AG04449 (cell line): ENCODE measurements at regions not wholly inside any gene's neighbourhood (a gene's known extent, or its start where the extent isn't known, plus 50 kb on each side); places are given as distances from the start of the nearest gene placed in this dataset.

Experiments used
- CTCF ChIA-PET: fragments of 350-600 bp; formaldehyde crosslinking; extraction: SDS; loops from one replicate; lab custom pipeline; 2021; ENCODE audit warnings: antibody characterized with exemption; lab: Yijun Ruan, JAX
- POLR2A ChIA-PET: fragments of 400-600, 350-600 bp; formaldehyde crosslinking; extraction: SDS; loops from one replicate; lab custom pipeline; 2020; ENCODE audit warnings: antibody characterized with exemption, inconsistent platforms; lab: Yijun Ruan, JAX
- DNase-seq: peaks from one replicate; pipeline ENCODE4 v3.0.0-alpha.2; 2010; ENCODE audit warnings: low read depth, low spot score
- H3K4me3 ChIP-seq: 2 replicates; pipeline ENCODE4 v1.5.1; 2011; ENCODE audit warnings: low read depth, mild to moderate bottlenecking, control low read depth, low read length
- CTCF ChIP-seq: IDR thresholded peaks from one replicate; pipeline ENCODE4 v1.5.1; 2011; ENCODE audit warnings: mild to moderate bottlenecking, moderate library complexity, low read length, control low read depth, inconsistent platforms; ENCODE audit not compliant: insufficient read depth; ENCODE audit errors: missing control alignments

DNA sequence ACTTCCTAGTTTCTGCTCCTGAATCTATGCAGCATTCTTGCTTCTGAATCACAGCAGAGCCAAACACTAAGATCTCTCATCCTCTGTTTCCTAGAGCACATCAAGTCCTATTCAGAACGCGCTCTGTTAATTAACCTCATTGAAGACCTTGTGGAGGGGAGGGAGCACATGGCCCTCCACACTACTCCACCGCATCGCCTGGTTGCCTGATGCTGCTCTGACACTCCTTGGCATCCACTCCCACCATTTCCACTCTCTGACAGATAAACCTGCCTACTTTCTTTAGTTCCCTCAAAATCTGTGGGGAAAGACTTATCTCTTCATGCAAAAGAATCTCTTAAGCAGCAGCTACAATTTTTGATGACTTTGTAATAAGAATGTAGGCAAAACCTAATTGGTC lies 802.3 kb upstream of the GYPC start:
- POLR2A ChIA-PET, result no interaction called here
- no peak for TF ChIP-seq CTCF
- no peak for DNase-seq
- CTCF ChIA-PET, result no interaction called here
- no peak overlapping the region for H3K4me3 ChIP-seq

- TF ChIP-seq CTCF, result no peak
- no peak for DNase-seq
- no peak overlapping the region for H3K4me3 ChIP-seq
- ChIA-PET POLR2A (no interaction called here), CTCF (no interaction called here)
These were observed 800.8 kb upstream of the GYPC start for GRCh38 chr2:125855204-125855603.

DNA sequence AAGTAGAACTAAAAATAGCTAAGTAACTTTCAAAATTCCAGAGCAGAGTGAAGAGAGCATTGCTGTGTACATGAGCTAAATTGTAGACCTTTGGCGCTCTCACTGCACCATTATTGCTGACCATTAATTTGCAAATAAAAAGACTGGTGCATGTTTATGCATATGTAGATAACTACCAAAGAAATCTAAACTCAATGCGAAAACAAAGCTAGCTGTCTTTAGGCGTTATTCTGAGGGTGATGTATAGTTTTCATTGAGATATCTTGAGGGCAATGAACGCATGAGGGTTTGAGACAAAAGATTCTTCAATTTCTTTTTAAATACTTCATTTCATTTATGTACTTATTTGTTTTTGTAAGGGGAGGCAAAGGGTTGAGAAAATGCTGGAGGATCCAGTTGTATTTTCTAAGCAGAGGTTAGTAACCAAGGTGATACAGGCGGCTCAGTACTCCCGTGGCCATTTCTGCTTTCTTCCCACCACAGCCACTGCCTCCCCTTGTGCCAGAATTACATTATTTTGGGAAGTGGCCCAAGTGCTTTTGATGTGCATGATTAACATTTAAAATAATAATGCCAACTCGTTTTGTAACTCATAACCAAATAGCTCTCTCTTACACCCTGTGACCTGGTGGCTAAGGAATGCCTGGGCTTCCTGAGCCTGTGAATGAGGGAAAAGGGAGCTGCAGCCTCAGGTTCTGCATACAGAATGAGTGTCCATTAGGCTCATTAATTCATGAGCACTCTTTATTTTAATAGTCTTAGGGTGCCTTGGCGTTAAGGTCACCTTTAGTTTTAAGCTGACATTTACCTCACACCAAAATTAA lies 797.8 kb upstream of the GYPC start:
- POLR2A ChIA-PET, result no interaction called here
- no peak for DNase-seq
- H3K4me3 ChIP-seq, result no peak overlapping the region
- CTCF ChIA-PET, result no interaction called here
- TF ChIP-seq CTCF, result no peak

DNA sequence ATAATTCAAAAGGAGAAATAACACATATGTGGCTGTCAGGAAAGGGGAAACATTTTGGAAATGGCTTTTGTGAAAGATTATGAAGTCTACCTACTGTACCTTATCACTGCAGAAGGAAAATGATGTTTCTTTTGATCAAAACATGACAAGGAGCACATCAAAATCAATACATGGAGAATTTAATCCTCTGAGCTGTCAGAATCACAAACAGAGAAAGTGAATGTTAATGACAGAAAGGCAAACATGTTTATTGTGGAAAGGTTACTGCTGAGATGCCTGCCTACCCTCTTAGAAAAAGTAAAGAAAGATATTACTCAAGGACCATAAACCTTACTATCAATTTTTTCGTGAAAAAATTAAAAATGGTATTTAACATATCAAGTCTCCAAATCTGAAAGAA lies 794.5 kb upstream of the GYPC start:
- ChIA-PET CTCF (no interaction called here), POLR2A (no interaction called here)
- no peak for DNase-seq
- no peak for TF ChIP-seq CTCF
- no peak overlapping the region for H3K4me3 ChIP-seq

DNA sequence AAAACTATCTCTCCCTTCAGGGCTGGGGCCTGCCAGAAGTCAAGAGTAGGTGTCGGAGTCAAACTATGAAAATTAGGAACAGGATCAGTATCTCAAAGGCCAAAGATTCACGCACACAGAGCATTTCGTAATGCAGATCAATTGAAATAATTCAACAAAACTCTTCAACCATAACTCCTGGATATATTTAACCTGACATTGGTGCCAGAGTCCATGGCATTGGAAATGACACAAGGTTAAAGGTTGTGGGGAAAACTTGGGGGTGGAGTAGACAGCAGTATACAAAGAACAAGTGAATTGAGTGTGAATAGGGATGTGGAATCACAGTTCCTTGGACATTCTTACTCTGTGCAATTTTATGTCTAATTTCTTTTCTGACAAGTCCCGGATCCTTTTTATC lies 788.0 kb upstream of the GYPC start:
- POLR2A ChIA-PET, result no interaction called here
- CTCF ChIA-PET, result no interaction called here
- TF ChIP-seq CTCF, result no peak
- H3K4me3 ChIP-seq, result no peak overlapping the region
- DNase-seq, result no peak

GRCh38 chr2:125870264-125870663 lies 785.7 kb upstream of the GYPC start:
- no peak overlapping the region for H3K4me3 ChIP-seq
- no peak for DNase-seq
- TF ChIP-seq CTCF, result no peak
- ChIA-PET CTCF (no interaction called here), POLR2A (no interaction called here)
